Esophagus muscularis mucosa (tissue), 4 donors: ENCODE measurements at regions not wholly inside any gene's neighbourhood (a gene's known extent, or its start where the extent isn't known, plus 50 kb on each side); places are given as distances from the start of the nearest gene placed in this dataset.

Experiments
- DNase-seq: peaks from one replicate; pipeline ENCODE4 v3.0.0-alpha.2; 2017; ENCODE audit errors: extremely low spot score
- H3K27ac ChIP-seq, 4 donors: fragments of 200-600 bp; sonication (generic); replicated peaks in 1 of 4; 1 replicate in 3 of 4; 2 replicates in 1 of 4; pipeline ENCODE4 v1.5.1; 2016 to 2019; ENCODE audit warnings: mild to moderate bottlenecking in 1 of 4
- H3K27me3 ChIP-seq, 4 donors: fragments of 200-600 bp; sonication (generic); one replicate each; pipeline versions ENCODE4 v1.5.1 to v1.6.0; 2016 to 2019
- H3K36me3 ChIP-seq, 4 donors: fragments of 200-600 bp; sonication (generic); one replicate each; pipeline ENCODE4 v1.5.1; 2016 to 2019
- H3K4me1 ChIP-seq, 4 donors: fragments of 200-600 bp; sonication (generic); one replicate each; pipeline ENCODE4 v1.5.1; 2016 to 2019
- H3K4me3 ChIP-seq, 4 donors: fragments of 200-600 bp; sonication (generic); 1 replicate in 2 of 4; 2 replicates in 2 of 4; pipeline ENCODE4 v1.5.1; 2016 to 2019; ENCODE audit warnings: mild to moderate bottlenecking in 4 of 4, moderate library complexity in 1 of 4
- H3K9me3 ChIP-seq, 4 donors: fragments of 200-600 bp; sonication (generic); 1 replicate in 3 of 4; 2 replicates in 1 of 4; pipeline ENCODE4 v1.5.1; 2016 to 2019
- CTCF ChIP-seq, 3 experiments: fragments of 200-600 bp in 2 of 3; fragments of 450-650 bp in 1 of 3; sonication (generic) in 2 of 3; IDR thresholded peaks; one replicate each; pipeline ENCODE4 v1.5.1; 2017 to 2019; ENCODE audit warnings: antibody characterized with exemption in 3 of 3, mild to moderate bottlenecking in 2 of 3, moderate library complexity in 1 of 3
- EP300 ChIP-seq: sonication (generic); formaldehyde crosslinking; IDR thresholded peaks from one replicate; pipeline ENCODE4 v1.6.1; 2017; ENCODE audit warnings: antibody characterized with exemption
- POLR2A ChIP-seq: fragments of 450-650 bp; IDR thresholded peaks from one replicate; pipeline ENCODE4 v1.6.1; 2017; ENCODE audit warnings: antibody characterized with exemption, moderate library complexity, mild to moderate bottlenecking, low read depth
- POLR2AphosphoS5 ChIP-seq, 2 donors: sonication (generic); formaldehyde crosslinking; IDR thresholded peaks; one replicate each; pipeline ENCODE4 v1.6.1; 2017; ENCODE audit warnings: antibody characterized with exemption in 2 of 2
- WGBS: methylation state at CpG from one replicate; pipeline ENCODE4 v1.1.5; 2018; 5-methylcytosine and 5-hydroxymethylcytosine counted together
- intact Hi-C: fragments of 100-400 bp; cut with DNase I; formaldehyde crosslinking; loops from one replicate; pipeline ENCODE4 v1.15.1; 2023

- intact Hi-C loops: no loop called here
- Histone ChIP-seq H3K27ac (no peak overlapping the region), H3K36me3 (no peaks in the 10 kb centered on the region), H3K4me3 (no peak overlapping the region), H3K9me3 (no peaks in the 10 kb centered on the region), H3K27me3 (peaks cover 0 to 54% (median 0%) of the 10 kb centered on the region in 4 donors), H3K4me1 (no peaks in the 10 kb centered on the region)
- whole genome bisulfite sequencing: 68% methylated on average over 2 of the region's 2 CpGs
- TF ChIP-seq POLR2A: no peak
- no peak for TF ChIP-seq POLR2AphosphoS5 (IDR thresholded peaks at IDR 0.05)
- TF ChIP-seq CTCF (IDR thresholded peaks at IDR 0.05): no peak
- TF ChIP-seq EP300: no peak
- no peak for DNase-seq
These were observed 154.0 kb upstream of the MKI67 start for GRCh38 chr10:128280271-128280670.

GRCh38 chr10:128281343-128281742 is 155.1 kb upstream of the MKI67 start:
- WGBS: 84% methylated on average over 6 of the region's 6 CpGs

DNA sequence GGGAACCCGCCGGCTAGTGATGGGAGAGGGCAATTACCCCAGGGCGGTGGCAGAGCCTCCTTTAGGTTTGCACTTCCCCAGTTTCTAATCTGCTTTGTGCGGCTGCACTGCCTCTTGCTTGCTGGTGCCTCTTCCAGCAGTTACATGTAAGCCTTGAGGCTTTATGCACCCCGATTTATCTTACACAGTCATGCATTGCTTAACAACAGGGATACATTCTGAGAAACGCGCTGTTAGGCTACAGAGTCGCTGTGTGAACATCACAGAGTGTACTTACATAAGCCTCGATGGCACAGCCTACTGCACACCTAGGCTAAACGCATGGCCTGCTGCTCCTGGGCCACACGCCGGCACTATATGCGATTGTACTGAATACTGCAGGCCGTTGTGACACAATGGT is 155.6 kb upstream of the MKI67 start:
- no peaks in the 10 kb centered on the region for H3K36me3 ChIP-seq
- no peak for DNase-seq
- WGBS: 95% methylated on average over 11 of the region's 14 CpGs
- intact Hi-C loops: no loop called here
- TF ChIP-seq EP300: no peak
- TF ChIP-seq CTCF (IDR thresholded peaks at IDR 0.05): no peak
- TF ChIP-seq POLR2AphosphoS5 (IDR thresholded peaks at IDR 0.05): no peak
- no peak for TF ChIP-seq POLR2A
- no peak overlapping the region for H3K4me3 ChIP-seq
- peaks cover 0 to 64% (median 4%) of the 10 kb centered on the region in 4 donors for H3K27me3 ChIP-seq
- no peaks in the 10 kb centered on the region for H3K9me3 ChIP-seq
- H3K4me1 ChIP-seq: peaks cover 0 to 5% (median 0%) of the 10 kb centered on the region in 4 donors
- no peak overlapping the region for H3K27ac ChIP-seq

More at GRCh38 chr10:128281343-128281742, 155.1 kb upstream of the MKI67 start:
- DNase-seq: no peak
- no peaks in the 10 kb centered on the region for H3K9me3 ChIP-seq
- no peak for TF ChIP-seq POLR2AphosphoS5 (IDR thresholded peaks at IDR 0.05)
- no peak for TF ChIP-seq EP300
- TF ChIP-seq POLR2A: no peak
- no peak for TF ChIP-seq CTCF (IDR thresholded peaks at IDR 0.05)
- no peak overlapping the region for H3K4me3 ChIP-seq
- no peak overlapping the region for H3K27ac ChIP-seq
- intact Hi-C loops: no loop called here
- no peaks in the 10 kb centered on the region for H3K4me1 ChIP-seq
- no peaks in the 10 kb centered on the region for H3K36me3 ChIP-seq
- peaks cover 0 to 59% (median 3%) of the 10 kb centered on the region in 4 donors for H3K27me3 ChIP-seq

DNA sequence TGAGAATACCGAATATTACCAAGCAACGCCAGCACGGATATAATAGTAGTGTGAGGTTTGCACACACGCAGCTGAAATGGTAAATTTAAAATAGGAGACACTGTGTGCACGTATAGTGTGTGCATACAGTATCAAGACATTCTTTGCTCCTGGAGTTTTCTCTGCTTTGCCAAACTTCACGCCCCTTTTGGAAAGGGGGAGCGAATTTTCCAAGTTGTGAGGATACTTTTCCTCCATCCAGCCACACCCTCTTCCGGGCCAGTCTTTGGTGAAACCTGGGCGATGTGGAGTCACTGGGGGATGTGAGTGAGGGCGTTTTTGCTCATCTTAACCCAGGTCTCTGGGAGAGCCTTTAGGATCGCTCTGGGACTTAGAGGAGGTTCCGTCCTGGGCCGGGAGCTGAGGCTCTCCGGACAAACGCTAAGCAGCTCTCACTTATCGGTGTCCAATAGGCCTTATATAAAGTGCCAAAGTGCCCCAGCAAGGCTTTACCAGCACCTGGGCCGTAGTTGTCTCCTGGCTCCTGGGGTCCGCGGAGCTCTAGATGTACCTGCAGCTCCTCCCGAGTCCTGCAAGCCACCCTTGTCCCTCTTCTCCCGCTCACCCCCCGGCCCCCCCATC is 160.0 kb upstream of the MKI67 start:
- no peak overlapping the region for H3K27ac ChIP-seq
- H3K36me3 ChIP-seq: no peaks in the 10 kb centered on the region
- WGBS: 40% methylated on average over 15 of the region's 22 CpGs
- peaks cover 0 to 6% (median 0%) of the 10 kb centered on the region in 4 donors for H3K4me1 ChIP-seq
- peaks cover 0 to 68% (median 6%) of the 10 kb centered on the region in 4 donors for H3K27me3 ChIP-seq
- DNase-seq: no peak
- intact Hi-C loops: no loop called here
- H3K4me3 ChIP-seq: no peak overlapping the region
- no peak for TF ChIP-seq POLR2A
- no peak for TF ChIP-seq POLR2AphosphoS5 (IDR thresholded peaks at IDR 0.05)
- no peak for TF ChIP-seq CTCF (IDR thresholded peaks at IDR 0.05)
- TF ChIP-seq EP300: no peak
- peaks cover 0 to 17% (median 10%) of the 10 kb centered on the region in 4 donors for H3K9me3 ChIP-seq
